ENCODE measurements at regions not wholly inside any gene's neighbourhood (a gene's known extent, or its start where the extent isn't known, plus 50 kb on each side); places are given as distances from the start of the nearest gene placed in this dataset.
A peak's percentile ranks its signal among the peaks of the same experiment; 100 is the strongest.

DNA sequence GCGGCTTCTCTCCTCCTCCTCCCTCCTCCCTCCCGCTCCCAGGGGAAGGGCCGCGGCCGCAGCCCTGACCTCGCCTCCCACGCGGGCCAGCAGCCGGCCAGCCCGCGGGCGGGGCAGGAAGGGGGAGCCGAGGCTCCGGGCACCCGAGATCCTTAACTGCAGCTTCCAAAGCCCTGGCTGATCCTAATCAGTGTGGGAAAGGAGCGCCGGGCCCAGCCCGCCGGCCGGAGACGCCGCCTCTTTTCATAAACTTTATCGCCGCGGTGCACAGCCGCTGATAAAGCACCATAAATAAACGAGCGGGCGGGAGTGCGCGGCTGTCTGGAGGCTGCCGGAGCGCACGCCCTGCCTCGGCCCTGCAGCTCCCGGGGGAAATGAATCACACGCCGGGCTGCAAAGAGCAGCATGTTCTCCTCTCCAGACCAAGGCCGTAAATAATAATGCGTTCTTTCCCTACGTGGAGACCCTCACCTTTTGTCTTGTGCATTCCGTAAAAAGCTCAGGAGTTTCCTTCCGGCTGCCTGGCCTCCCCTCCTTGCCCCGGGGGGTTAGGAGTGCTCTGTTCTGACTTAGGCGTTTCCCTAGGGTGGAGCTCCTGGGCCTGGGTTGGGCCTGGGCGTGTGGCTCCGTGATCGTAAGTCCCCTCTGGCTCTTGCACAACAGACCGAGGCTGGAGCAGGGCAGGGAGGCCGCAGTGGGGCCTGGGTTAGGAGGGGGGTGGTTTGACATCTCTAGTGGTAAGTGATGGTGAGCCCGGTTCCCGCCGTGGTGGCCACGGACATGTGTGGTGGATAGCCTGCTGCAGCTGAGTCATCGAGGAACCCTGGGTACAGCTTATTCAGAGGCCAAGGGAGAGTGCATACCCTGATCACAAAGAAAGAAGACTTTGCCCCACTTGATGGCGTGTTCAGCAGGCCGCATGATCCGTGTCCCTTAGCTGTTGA lies 132.6 kb upstream of the HES1 start:
- H3K36me3 ChIP-seq (ENCODE audit: control insufficient read depth, insufficient read depth, low read length), result no peaks in the 10 kb centered on the region
- FAIRE-seq (no peak), DNase-seq (ENCODE audit: low read depth) (peak; percentile 82)
- no peak for TF ChIP-seq CTCF (IDR thresholded peaks at IDR 0.05; ENCODE audit: insufficient read depth, low read length, severe bottlenecking)
- peak overlapping the region; percentile 28 for H3K4me3 ChIP-seq (ENCODE audit: low read depth, low read length)
- H3K27me3 ChIP-seq (ENCODE audit: control insufficient read depth, insufficient read depth, low read length), result no peaks in the 10 kb centered on the region

- no peak overlapping the region for H3K4me3 ChIP-seq (ENCODE audit: low read depth, low read length)
- H3K36me3 ChIP-seq (ENCODE audit: control insufficient read depth, insufficient read depth, low read length), result no peaks in the 10 kb centered on the region
- DNase-seq (ENCODE audit: low read depth), result no peak
- no peak for TF ChIP-seq CTCF (IDR thresholded peaks at IDR 0.05; ENCODE audit: insufficient read depth, low read length, severe bottlenecking)
- no peaks in the 10 kb centered on the region for H3K27me3 ChIP-seq (ENCODE audit: control insufficient read depth, insufficient read depth, low read length)
- no peak for FAIRE-seq
Observed at GRCh38 chr3:194005930-194006501, 129.9 kb upstream of the HES1 start.

- no peak for FAIRE-seq
Observed at GRCh38 chr3:194007592-194008337, 128.2 kb upstream of the HES1 start.

GRCh38 chr3:194009019-194009418 lies 126.9 kb upstream of the HES1 start:
- Histone ChIP-seq H3K36me3 (ENCODE audit: control insufficient read depth, insufficient read depth, low read length) (no peaks in the 10 kb centered on the region), H3K4me3 (ENCODE audit: low read depth, low read length) (no peak overlapping the region), H3K27me3 (ENCODE audit: control insufficient read depth, insufficient read depth, low read length) (no peaks in the 10 kb centered on the region)
- no peak for DNase-seq (ENCODE audit: low read depth)
- TF ChIP-seq CTCF (IDR thresholded peaks at IDR 0.05; ENCODE audit: insufficient read depth, low read length, severe bottlenecking), result no peak
- FAIRE-seq, result no peak

More at GRCh38 chr3:194007592-194008337, 128.2 kb upstream of the HES1 start:
- DNase-seq (ENCODE audit: low read depth), result no peak
- H3K36me3 ChIP-seq (ENCODE audit: control insufficient read depth, insufficient read depth, low read length), result no peaks in the 10 kb centered on the region
- TF ChIP-seq CTCF (IDR thresholded peaks at IDR 0.05; ENCODE audit: insufficient read depth, low read length, severe bottlenecking), result no peak
- H3K4me3 ChIP-seq (ENCODE audit: low read depth, low read length), result no peak overlapping the region
- H3K27me3 ChIP-seq (ENCODE audit: control insufficient read depth, insufficient read depth, low read length), result no peaks in the 10 kb centered on the region

DNA sequence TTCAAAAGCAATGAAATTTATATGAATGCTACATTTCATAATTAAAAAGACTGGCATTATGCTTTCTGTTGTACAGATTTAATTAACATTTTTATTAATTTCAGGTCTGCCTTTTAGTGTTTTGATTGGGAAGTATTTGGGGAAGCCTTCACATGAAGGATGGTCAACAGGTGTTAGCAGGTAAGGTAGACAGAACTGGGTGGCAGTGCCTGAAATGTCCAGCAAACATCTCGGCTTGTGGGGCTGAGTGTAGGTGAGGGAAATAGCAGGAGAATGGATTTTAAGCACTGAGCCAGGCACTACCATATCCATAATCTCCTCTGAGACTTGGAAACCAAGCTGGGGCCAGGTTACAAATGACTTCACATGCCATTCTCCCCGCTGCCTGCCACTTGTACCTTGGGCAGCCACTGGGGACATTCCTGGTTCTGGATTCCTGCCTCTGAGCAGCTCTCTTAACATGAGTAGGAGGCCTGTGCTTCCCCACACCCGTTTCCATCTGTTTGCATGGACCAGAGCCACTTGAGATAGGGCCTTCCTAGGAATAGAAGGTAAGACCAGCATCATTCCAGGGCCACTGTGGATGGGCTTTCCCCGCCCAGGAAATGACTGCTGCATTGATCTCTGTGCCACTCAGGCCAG lies 125.9 kb upstream of the HES1 start:
- no peak for TF ChIP-seq CTCF (IDR thresholded peaks at IDR 0.05; ENCODE audit: insufficient read depth, low read length, severe bottlenecking)
- FAIRE-seq (no peak), DNase-seq (ENCODE audit: low read depth) (no peak)
- no peaks in the 10 kb centered on the region for H3K36me3 ChIP-seq (ENCODE audit: control insufficient read depth, insufficient read depth, low read length)
- H3K27me3 ChIP-seq (ENCODE audit: control insufficient read depth, insufficient read depth, low read length), result no peaks in the 10 kb centered on the region
- no peak overlapping the region for H3K4me3 ChIP-seq (ENCODE audit: low read depth, low read length)

All from bronchial epithelial cell (primary cell).